ENCODE measurements at regions not wholly inside any gene's neighbourhood (a gene's known extent, or its start where the extent isn't known, plus 50 kb on each side); places are given as distances from the start of the nearest gene placed in this dataset.

DNA sequence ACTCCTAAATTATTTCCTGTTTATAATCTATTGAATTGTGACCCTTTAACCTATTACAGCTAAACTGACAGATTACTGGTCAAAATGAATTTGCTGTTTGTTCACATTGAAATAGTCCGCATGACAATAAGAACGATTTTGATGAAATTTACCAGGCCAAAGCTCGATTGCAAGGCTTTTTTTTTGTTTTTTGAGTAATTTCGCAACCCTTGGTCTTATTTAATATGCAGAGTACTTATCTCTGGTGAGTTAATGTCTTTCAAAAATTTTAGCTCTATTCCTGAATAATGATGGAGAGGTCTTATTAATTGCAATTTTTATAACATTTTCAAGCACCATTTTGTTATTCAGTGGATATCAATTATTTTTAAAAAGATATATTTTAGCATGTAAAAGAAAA is 362.4 kb downstream of the OTOL1 start:
- TF ChIP-seq CTCF (conservative IDR thresholded peaks at IDR 0.05; ENCODE audit: low read length) = no peak
- no peak for TF ChIP-seq EZH2phosphoT487 (IDR thresholded peaks at IDR 0.05; ENCODE audit: borderline replicate concordance, low read depth, low read length)

Measured in OCI-LY7 (cell line).